ENCODE measurements at regions not wholly inside any gene's neighbourhood (a gene's known extent, or its start where the extent isn't known, plus 50 kb on each side); places are given as distances from the start of the nearest gene placed in this dataset.

DNA sequence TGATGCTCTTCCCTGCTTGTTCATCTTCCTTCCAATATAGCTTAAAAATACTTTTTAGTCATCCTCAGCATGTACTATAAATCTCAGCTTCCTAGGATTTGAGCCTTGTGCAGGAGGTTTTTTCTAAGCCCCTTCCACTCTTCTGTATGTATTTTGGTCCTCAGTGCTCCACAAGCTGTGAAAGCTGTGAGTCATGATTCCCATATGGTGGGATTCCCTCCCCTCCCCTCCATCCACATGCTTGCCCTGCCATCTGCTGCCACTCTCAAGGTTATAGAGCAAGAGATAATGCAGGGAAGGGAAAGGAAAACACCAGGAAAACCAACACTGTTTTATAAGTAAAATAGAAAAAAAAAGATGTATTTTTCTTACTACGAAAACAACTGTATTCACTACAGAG, 58.5 kb upstream of the AP1S2 start:
- Histone ChIP-seq H3K9ac (ENCODE audit: low read depth in 1 of 2, low read length in 2 of 2) (no peak overlapping the region), H3K27ac (ENCODE audit: low read depth in 1 of 2, low read length in 2 of 2) (no peak overlapping the region), H3K4me1 (ENCODE audit: control insufficient read depth in 4 of 4, insufficient read depth in 4 of 4, low read length in 3 of 4) (no peaks in the 10 kb centered on the region), H3K9me3 (ENCODE audit: control insufficient read depth in 4 of 4, low read length in 3 of 4) (no peaks in the 10 kb centered on the region), H3K4me3 (ENCODE audit: low read depth in 1 of 3, low read length in 3 of 3) (no peak overlapping the region), H3K36me3 (ENCODE audit: control insufficient read depth in 4 of 4, insufficient read depth in 3 of 4, low read depth in 1 of 4, low read length in 3 of 4) (no peaks in the 10 kb centered on the region), H3K27me3 (ENCODE audit: control insufficient read depth in 4 of 4, insufficient read depth in 4 of 4, low read length in 3 of 4) (peaks cover 0 to 5% (median 0%) of the 10 kb centered on the region in 4 donors)
- 88% methylated on average over 1 of the region's 1 CpG for WGBS
- DNase-seq (ENCODE audit: low spot score) = no peak
- TF ChIP-seq, protein P1, sequence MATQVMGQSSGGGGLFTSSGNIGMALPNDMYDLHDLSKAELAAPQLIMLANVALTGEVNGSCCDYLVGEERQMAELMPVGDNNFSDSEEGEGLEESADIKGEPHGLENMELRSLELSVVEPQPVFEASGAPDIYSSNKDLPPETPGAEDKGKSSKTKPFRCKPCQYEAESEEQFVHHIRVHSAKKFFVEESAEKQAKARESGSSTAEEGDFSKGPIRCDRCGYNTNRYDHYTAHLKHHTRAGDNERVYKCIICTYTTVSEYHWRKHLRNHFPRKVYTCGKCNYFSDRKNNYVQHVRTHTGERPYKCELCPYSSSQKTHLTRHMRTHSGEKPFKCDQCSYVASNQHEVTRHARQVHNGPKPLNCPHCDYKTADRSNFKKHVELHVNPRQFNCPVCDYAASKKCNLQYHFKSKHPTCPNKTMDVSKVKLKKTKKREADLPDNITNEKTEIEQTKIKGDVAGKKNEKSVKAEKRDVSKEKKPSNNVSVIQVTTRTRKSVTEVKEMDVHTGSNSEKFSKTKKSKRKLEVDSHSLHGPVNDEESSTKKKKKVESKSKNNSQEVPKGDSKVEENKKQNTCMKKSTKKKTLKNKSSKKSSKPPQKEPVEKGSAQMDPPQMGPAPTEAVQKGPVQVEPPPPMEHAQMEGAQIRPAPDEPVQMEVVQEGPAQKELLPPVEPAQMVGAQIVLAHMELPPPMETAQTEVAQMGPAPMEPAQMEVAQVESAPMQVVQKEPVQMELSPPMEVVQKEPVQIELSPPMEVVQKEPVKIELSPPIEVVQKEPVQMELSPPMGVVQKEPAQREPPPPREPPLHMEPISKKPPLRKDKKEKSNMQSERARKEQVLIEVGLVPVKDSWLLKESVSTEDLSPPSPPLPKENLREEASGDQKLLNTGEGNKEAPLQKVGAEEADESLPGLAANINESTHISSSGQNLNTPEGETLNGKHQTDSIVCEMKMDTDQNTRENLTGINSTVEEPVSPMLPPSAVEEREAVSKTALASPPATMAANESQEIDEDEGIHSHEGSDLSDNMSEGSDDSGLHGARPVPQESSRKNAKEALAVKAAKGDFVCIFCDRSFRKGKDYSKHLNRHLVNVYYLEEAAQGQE (IDR thresholded peaks at IDR 0.05) = no peak
- no peak for TF ChIP-seq NR2F2 (IDR thresholded peaks at IDR 0.05)
- TF ChIP-seq RXRA (IDR thresholded peaks at IDR 0.05) = no peak
- TF ChIP-seq, protein P2, sequence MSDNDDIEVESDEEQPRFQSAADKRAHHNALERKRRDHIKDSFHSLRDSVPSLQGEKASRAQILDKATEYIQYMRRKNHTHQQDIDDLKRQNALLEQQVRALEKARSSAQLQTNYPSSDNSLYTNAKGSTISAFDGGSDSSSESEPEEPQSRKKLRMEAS (IDR thresholded peaks at IDR 0.05) = no peak
- no peak for TF ChIP-seq TAF1 (conservative IDR thresholded peaks at IDR 0.05)
- TF ChIP-seq GABPA (IDR thresholded peaks at IDR 0.05 in 1 of 2, conservative IDR thresholded peaks at IDR 0.05 in 1 of 2) = no peak
- no peak for TF ChIP-seq YY1 (IDR thresholded peaks at IDR 0.05)
- TF ChIP-seq, protein P3, sequence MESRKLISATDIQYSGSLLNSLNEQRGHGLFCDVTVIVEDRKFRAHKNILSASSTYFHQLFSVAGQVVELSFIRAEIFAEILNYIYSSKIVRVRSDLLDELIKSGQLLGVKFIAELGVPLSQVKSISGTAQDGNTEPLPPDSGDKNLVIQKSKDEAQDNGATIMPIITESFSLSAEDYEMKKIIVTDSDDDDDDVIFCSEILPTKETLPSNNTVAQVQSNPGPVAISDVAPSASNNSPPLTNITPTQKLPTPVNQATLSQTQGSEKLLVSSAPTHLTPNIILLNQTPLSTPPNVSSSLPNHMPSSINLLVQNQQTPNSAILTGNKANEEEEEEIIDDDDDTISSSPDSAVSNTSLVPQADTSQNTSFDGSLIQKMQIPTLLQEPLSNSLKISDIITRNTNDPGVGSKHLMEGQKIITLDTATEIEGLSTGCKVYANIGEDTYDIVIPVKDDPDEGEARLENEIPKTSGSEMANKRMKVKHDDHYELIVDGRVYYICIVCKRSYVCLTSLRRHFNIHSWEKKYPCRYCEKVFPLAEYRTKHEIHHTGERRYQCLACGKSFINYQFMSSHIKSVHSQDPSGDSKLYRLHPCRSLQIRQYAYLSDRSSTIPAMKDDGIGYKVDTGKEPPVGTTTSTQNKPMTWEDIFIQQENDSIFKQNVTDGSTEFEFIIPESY (IDR thresholded peaks at IDR 0.05) = no peak
- TF ChIP-seq, protein P4, sequence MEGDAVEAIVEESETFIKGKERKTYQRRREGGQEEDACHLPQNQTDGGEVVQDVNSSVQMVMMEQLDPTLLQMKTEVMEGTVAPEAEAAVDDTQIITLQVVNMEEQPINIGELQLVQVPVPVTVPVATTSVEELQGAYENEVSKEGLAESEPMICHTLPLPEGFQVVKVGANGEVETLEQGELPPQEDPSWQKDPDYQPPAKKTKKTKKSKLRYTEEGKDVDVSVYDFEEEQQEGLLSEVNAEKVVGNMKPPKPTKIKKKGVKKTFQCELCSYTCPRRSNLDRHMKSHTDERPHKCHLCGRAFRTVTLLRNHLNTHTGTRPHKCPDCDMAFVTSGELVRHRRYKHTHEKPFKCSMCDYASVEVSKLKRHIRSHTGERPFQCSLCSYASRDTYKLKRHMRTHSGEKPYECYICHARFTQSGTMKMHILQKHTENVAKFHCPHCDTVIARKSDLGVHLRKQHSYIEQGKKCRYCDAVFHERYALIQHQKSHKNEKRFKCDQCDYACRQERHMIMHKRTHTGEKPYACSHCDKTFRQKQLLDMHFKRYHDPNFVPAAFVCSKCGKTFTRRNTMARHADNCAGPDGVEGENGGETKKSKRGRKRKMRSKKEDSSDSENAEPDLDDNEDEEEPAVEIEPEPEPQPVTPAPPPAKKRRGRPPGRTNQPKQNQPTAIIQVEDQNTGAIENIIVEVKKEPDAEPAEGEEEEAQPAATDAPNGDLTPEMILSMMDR (IDR thresholded peaks at IDR 0.05; ENCODE audit: low read depth, low read length, missing input control) = no peak
- TF ChIP-seq, protein P5, sequence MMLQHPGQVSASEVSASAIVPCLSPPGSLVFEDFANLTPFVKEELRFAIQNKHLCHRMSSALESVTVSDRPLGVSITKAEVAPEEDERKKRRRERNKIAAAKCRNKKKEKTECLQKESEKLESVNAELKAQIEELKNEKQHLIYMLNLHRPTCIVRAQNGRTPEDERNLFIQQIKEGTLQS (IDR thresholded peaks at IDR 0.05) = no peak
- TF ChIP-seq JUND (IDR thresholded peaks at IDR 0.05) = no peak
- TF ChIP-seq SP1 (IDR thresholded peaks at IDR 0.05) = no peak
- TF ChIP-seq FOXA2 (IDR thresholded peaks at IDR 0.05) = no peak
- TF ChIP-seq RAD21 (IDR thresholded peaks at IDR 0.05) = no peak
- TF ChIP-seq HNF4G (IDR thresholded peaks at IDR 0.05) = no peak

All from liver (tissue), 8 donors.